ENCODE measurements at regions not wholly inside any gene's neighbourhood (a gene's known extent, or its start where the extent isn't known, plus 50 kb on each side); places are given as distances from the start of the nearest gene placed in this dataset.

DNA sequence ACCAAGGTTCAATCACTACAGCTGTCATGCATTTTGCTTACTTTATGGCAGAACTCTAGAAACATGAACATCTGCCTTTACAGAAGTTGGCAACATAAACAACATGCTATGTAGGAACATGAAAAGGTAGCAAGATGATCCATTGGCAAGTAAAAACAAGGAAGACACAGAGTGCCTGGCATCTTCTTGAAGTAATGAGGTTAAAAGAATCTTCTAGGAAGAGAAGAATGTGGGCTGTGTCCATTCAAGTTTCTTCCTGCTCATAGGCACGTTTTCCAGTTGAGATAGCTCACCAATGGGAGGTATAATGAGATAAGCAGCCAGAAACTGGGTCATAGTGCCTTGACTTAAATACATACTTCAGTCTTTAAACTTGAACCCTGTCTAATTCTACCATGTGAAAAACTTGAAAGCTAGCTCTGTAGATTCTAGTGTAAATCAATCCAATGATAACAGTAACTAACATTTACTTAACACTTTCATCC, 109.4 kb upstream of the PRLR start:
- Mint-ChIP-seq H3K4me3 (no peak overlapping the region), H3K27me3 (ENCODE audit: low read depth) (no peaks in the 10 kb centered on the region), H3K9me3 (peaks cover 11% of the 10 kb centered on the region), H3K4me1 (peaks cover 11% of the 10 kb centered on the region), H3K27ac (no peak overlapping the region), H3K36me3 (peaks cover 2% of the 10 kb centered on the region)
- DNase-seq (ENCODE audit: low spot score in 2 of 2, unreplicated experiment in 2 of 2): no peak
- TF ChIP-seq, protein P1, sequence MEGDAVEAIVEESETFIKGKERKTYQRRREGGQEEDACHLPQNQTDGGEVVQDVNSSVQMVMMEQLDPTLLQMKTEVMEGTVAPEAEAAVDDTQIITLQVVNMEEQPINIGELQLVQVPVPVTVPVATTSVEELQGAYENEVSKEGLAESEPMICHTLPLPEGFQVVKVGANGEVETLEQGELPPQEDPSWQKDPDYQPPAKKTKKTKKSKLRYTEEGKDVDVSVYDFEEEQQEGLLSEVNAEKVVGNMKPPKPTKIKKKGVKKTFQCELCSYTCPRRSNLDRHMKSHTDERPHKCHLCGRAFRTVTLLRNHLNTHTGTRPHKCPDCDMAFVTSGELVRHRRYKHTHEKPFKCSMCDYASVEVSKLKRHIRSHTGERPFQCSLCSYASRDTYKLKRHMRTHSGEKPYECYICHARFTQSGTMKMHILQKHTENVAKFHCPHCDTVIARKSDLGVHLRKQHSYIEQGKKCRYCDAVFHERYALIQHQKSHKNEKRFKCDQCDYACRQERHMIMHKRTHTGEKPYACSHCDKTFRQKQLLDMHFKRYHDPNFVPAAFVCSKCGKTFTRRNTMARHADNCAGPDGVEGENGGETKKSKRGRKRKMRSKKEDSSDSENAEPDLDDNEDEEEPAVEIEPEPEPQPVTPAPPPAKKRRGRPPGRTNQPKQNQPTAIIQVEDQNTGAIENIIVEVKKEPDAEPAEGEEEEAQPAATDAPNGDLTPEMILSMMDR (IDR thresholded peaks at IDR 0.05; ENCODE audit: unreplicated experiment): no peak

DNA sequence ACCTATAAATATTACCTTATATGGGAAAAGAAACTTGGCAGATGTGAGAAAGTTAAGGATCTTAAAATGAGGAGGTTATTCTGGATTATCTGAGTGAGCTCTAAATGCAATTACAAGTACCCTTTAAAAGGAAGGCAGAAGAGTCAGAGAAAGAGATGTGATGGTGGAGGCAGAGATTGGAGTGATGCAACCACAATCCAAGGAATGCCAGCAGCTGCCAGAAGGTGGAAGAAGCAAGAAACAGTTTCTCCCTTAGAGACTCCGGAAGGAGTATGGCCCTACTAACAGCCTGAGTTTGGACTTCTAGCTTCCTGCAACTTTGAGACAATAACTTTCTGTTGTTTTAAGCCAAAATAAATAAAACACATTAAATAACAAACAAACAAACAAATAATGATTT, 108.7 kb upstream of the PRLR start:
- H3K27ac Mint-ChIP-seq: no peak overlapping the region
- TF ChIP-seq, protein P1 (IDR thresholded peaks at IDR 0.05; ENCODE audit: unreplicated experiment): no peak

DNA sequence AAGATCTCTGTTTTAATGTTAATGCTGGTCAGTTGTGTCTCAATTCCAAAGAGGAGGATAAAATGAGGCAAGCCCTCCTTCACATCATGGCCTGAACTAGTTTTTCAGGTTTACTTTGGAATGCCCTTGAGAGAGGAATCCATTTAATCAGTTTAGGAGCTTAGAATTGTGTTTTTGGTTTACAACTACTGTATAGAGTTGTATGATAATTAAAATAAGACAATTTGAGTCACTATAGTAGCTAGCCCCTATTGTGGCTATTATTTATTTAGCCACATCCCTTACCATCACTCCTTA, 107.8 kb upstream of the PRLR start:
- Mint-ChIP-seq H3K9me3 (peaks cover 6% of the 10 kb centered on the region), H3K4me1 (peaks cover 11% of the 10 kb centered on the region), H3K36me3 (peaks cover 2% of the 10 kb centered on the region), H3K27ac (peak overlapping the region; percentile 71), H3K4me3 (no peak overlapping the region), H3K27me3 (ENCODE audit: low read depth) (no peaks in the 10 kb centered on the region)
- TF ChIP-seq, protein P1 (IDR thresholded peaks at IDR 0.05; ENCODE audit: unreplicated experiment): no peak
- DNase-seq (ENCODE audit: low spot score in 2 of 2, unreplicated experiment in 2 of 2): no peak

More for the DNA sequence above, 108.7 kb upstream of the PRLR start:
- H3K4me3 Mint-ChIP-seq: no peak overlapping the region
- H3K9me3 Mint-ChIP-seq: peaks cover 11% of the 10 kb centered on the region
- no peaks in the 10 kb centered on the region for H3K27me3 Mint-ChIP-seq (ENCODE audit: low read depth)
- peaks cover 11% of the 10 kb centered on the region for H3K4me1 Mint-ChIP-seq
- peaks cover 2% of the 10 kb centered on the region for H3K36me3 Mint-ChIP-seq
- DNase-seq (ENCODE audit: low spot score in 2 of 2, unreplicated experiment in 2 of 2): no peak

DNA sequence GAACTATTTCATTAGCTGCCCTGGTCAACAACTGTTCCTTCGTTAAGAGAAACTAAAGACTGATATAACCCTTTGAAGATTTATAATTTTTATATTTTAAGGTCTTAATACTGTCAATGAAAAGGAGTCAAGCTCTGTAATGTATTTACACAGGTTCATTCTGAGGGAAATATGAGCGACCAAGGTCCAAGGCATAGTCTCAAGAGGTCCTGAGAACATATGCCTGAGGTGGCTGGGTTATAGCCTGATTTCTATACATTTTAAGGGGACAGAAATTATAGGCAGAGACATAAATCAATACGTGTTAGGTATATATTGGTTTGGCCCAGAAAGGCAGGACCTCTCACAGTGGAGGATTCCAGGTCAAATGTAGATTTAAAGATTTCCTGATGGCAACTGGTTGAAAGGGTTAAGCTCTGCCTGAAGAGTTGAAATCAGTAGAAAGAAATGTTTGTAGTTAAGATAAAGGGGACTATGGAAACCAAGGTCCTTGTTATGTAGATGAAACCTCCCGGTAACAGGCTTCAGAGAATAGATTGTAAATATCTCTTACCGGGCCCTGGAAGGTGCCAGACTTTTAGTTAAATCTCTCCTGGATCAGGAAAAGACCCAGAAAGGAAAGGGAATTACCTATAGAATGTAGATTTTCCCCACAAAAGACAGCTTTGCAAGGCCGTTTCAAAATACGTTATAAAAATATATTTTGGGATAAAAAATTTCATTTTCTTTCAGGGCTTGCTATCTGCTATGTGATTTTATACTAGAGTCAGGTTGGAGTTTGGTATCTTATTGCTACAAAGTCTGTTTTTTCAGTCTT, 107.3 kb upstream of the PRLR start:
- DNase-seq (ENCODE audit: low spot score in 2 of 2, unreplicated experiment in 2 of 2): no peak
- Mint-ChIP-seq H3K27ac (peak overlapping the region; percentile 71), H3K27me3 (ENCODE audit: low read depth) (no peaks in the 10 kb centered on the region), H3K4me1 (peaks cover 11% of the 10 kb centered on the region), H3K36me3 (peaks cover 2% of the 10 kb centered on the region), H3K4me3 (no peak overlapping the region), H3K9me3 (peaks cover 5% of the 10 kb centered on the region)
- TF ChIP-seq, protein P1 (IDR thresholded peaks at IDR 0.05; ENCODE audit: unreplicated experiment): no peak

DNA sequence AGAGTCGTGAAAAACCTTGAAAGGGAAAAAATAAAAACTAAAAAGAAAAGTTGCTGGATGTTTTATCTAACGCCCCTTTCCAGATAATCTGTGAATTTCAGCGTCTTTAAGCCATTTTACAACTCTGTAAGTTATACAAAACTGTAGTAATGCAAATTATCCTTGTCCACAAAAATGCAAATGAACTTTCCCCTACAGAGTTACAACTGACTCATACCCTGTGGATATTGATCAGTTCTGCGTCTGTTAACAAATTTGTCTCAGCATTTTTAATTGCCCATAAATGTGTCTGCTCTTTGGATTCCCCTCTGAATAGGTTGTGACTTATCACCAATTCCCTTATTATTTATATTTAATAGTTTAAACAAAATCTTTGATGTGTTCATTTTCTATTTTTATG, 105.9 kb upstream of the PRLR start:
- H3K27ac Mint-ChIP-seq: no peak overlapping the region
- no peaks in the 10 kb centered on the region for H3K27me3 Mint-ChIP-seq (ENCODE audit: low read depth)
- H3K36me3 Mint-ChIP-seq: peaks cover 2% of the 10 kb centered on the region
- peaks cover 5% of the 10 kb centered on the region for H3K9me3 Mint-ChIP-seq
- no peak for DNase-seq (ENCODE audit: low spot score in 2 of 2, unreplicated experiment in 2 of 2)
- TF ChIP-seq, protein P1 (IDR thresholded peaks at IDR 0.05; ENCODE audit: unreplicated experiment): no peak
- H3K4me1 Mint-ChIP-seq: peaks cover 11% of the 10 kb centered on the region
- H3K4me3 Mint-ChIP-seq: no peak overlapping the region
